Keratinocyte (primary cell): ENCODE measurements at regions not wholly inside any gene's neighbourhood (a gene's known extent, or its start where the extent isn't known, plus 50 kb on each side); places are given as distances from the start of the nearest gene placed in this dataset.

Source experiments
- DNase-seq: peaks from one replicate; pipeline ENCODE4 v3.0.0-alpha.2; 2011; ENCODE audit warnings: low read depth, missing footprints, low spot score
- FAIRE-seq: peaks from 2 replicates; lab custom pipeline; 2011; peaks lifted over from hg19 to GRCh38; lab: Jason Lieb, UNC
- H2AFZ ChIP-seq: 2 replicates; pipeline ENCODE4 v1.6.0; 2012; ENCODE audit warnings: low read length, control low read depth, inconsistent platforms; ENCODE audit not compliant: control insufficient read depth
- H3K27ac ChIP-seq: 2 replicates; pipeline ENCODE4 v1.5.1; 2011; ENCODE audit warnings: low read length; ENCODE audit not compliant: control insufficient read depth, insufficient read depth
- H3K27me3 ChIP-seq: 3 replicates; pipeline ENCODE4 v1.6.0; 2011; ENCODE audit warnings: low read length; ENCODE audit not compliant: control insufficient read depth, insufficient read depth; ENCODE audit errors: extremely low read depth
- H3K36me3 ChIP-seq, 2 experiments: 2 replicates in 1 of 2; 3 replicates in 1 of 2; pipeline ENCODE4 v1.5.1; 2011; ENCODE audit warnings: low read length in 2 of 2, mild to moderate bottlenecking in 1 of 2; ENCODE audit not compliant: control insufficient read depth in 2 of 2, insufficient read depth in 2 of 2; ENCODE audit errors: extremely low read depth in 1 of 2
- H3K4me1 ChIP-seq: 3 replicates; pipeline ENCODE4 v1.5.1; 2011; ENCODE audit warnings: low read length; ENCODE audit not compliant: control insufficient read depth, insufficient read depth; ENCODE audit errors: extremely low read depth
- H3K4me2 ChIP-seq: 3 replicates; pipeline ENCODE4 v1.6.0; 2011; ENCODE audit warnings: low read depth, low read length; ENCODE audit not compliant: control insufficient read depth, insufficient read depth; ENCODE audit errors: extremely low read depth
- H3K4me3 ChIP-seq, 3 experiments: fragments of 200-600 bp in 1 of 3; sonication (generic) in 1 of 3; 2 replicates in 2 of 3; 3 replicates in 1 of 3; pipeline ENCODE4 v1.5.1; 2011 to 2016; ENCODE audit warnings: low read length in 3 of 3, mild to moderate bottlenecking in 3 of 3, control low read depth in 2 of 3, inconsistent platforms in 1 of 3, low read depth in 1 of 3, mixed read lengths in 1 of 3, mixed run types in 1 of 3, moderate library complexity in 1 of 3; ENCODE audit not compliant: control insufficient read depth in 2 of 3, insufficient read depth in 2 of 3; ENCODE audit errors: extremely low read depth in 1 of 3
- H3K79me2 ChIP-seq: 2 replicates; pipeline ENCODE4 v1.6.0; 2012; ENCODE audit warnings: low read length; ENCODE audit not compliant: control insufficient read depth, insufficient read depth
- H3K9ac ChIP-seq: 3 replicates; pipeline ENCODE4 v1.6.0; 2011; ENCODE audit warnings: low read length; ENCODE audit not compliant: control insufficient read depth, insufficient read depth; ENCODE audit errors: extremely low read depth
- H3K9me1 ChIP-seq: 3 replicates; pipeline ENCODE4 v1.6.0; 2011; ENCODE audit warnings: low read length; ENCODE audit not compliant: control insufficient read depth, insufficient read depth; ENCODE audit errors: extremely low read depth
- H3K9me3 ChIP-seq: 2 replicates; pipeline ENCODE4 v1.5.1; 2012; ENCODE audit warnings: low read depth, low read length; ENCODE audit not compliant: control insufficient read depth
- H4K20me1 ChIP-seq: 3 replicates; pipeline ENCODE4 v1.6.0; 2011; ENCODE audit warnings: low read length; ENCODE audit not compliant: control insufficient read depth, insufficient read depth; ENCODE audit errors: extremely low read depth
- CTCF ChIP-seq, 3 experiments: IDR thresholded peaks in 1 of 3; conservative IDR thresholded peaks in 1 of 3; optimal IDR thresholded peaks in 1 of 3; 2 replicates in 2 of 3; 3 replicates in 1 of 3; pipeline versions ENCODE3 to v1.5.1; 2011; ENCODE audit warnings: low read length in 3 of 3, mild to moderate bottlenecking in 3 of 3, moderate library complexity in 2 of 3, control low read depth in 1 of 3, inconsistent platforms in 1 of 3; ENCODE audit not compliant: insufficient read depth in 2 of 3; ENCODE audit errors: extremely low read depth in 1 of 3
- EZH2 ChIP-seq: IDR thresholded peaks from one replicate; pipeline ENCODE4 v1.6.1; 2012; ENCODE audit warnings: inconsistent platforms, mild to moderate bottlenecking, low read length, moderate library complexity
- dilution Hi-C: fragments of 300-500 bp; cut with MboI; formaldehyde crosslinking; loops from one replicate; pipeline ENCODE4 v1.7.0; 2020; ENCODE audit warnings: low sequenced_read_pairs; ENCODE audit not compliant: extremely low pct_ligation_motif_present

GRCh38 chr7:136146925-136147324 lies 169.8 kb upstream of the MTPN start:
- no peaks in the 10 kb centered on the region for H4K20me1 ChIP-seq
- FAIRE-seq: no peak
- H3K27me3 ChIP-seq: no peaks in the 10 kb centered on the region
- no peaks in the 10 kb centered on the region for H3K9me3 ChIP-seq
- no peaks in the 10 kb centered on the region for H3K9me1 ChIP-seq
- H2AFZ ChIP-seq: no peak overlapping the region
- H3K4me2 ChIP-seq: no peak overlapping the region
- H3K4me3 ChIP-seq: no peak overlapping the region
- H3K4me1 ChIP-seq: no peaks in the 10 kb centered on the region
- no peaks in the 10 kb centered on the region for H3K36me3 ChIP-seq
- no peak for DNase-seq
- dilution Hi-C loops: no loop called here
- no peaks in the 10 kb centered on the region for H3K79me2 ChIP-seq
- H3K27ac ChIP-seq: no peak overlapping the region
- no peak overlapping the region for H3K9ac ChIP-seq
- TF ChIP-seq EZH2: no peak
- TF ChIP-seq CTCF (optimal IDR thresholded peaks at IDR 0.05 in 1 of 3, IDR thresholded peaks at IDR 0.05 in 1 of 3, conservative IDR thresholded peaks at IDR 0.05 in 1 of 3; ENCODE audit: extremely low read depth in 1 of 3, insufficient read depth in 2 of 3, low read length in 3 of 3): no peak

- no peaks in the 10 kb centered on the region for H3K36me3 ChIP-seq
- no peaks in the 10 kb centered on the region for H3K79me2 ChIP-seq
- TF ChIP-seq CTCF (optimal IDR thresholded peaks at IDR 0.05 in 1 of 3, IDR thresholded peaks at IDR 0.05 in 1 of 3, conservative IDR thresholded peaks at IDR 0.05 in 1 of 3; ENCODE audit: extremely low read depth in 1 of 3, insufficient read depth in 2 of 3, low read length in 3 of 3) (no peak), EZH2 (no peak)
- H3K9me3 ChIP-seq: no peaks in the 10 kb centered on the region
- no peak overlapping the region for H3K27ac ChIP-seq
- H3K9ac ChIP-seq: no peak overlapping the region
- H3K4me2 ChIP-seq: no peak overlapping the region
- no peaks in the 10 kb centered on the region for H3K27me3 ChIP-seq
- DNase-seq (no peak), FAIRE-seq (no peak)
- H3K4me3 ChIP-seq: no peak overlapping the region
- no peaks in the 10 kb centered on the region for H3K9me1 ChIP-seq
- dilution Hi-C loops: no loop called here
- no peaks in the 10 kb centered on the region for H4K20me1 ChIP-seq
- H2AFZ ChIP-seq: no peak overlapping the region
- no peaks in the 10 kb centered on the region for H3K4me1 ChIP-seq
Observed at GRCh38 chr7:136144182-136144581, 167.0 kb upstream of the MTPN start.
